Panc1 (cell line): ENCODE measurements at regions not wholly inside any gene's neighbourhood (a gene's known extent, or its start where the extent isn't known, plus 50 kb on each side); places are given as distances from the start of the nearest gene placed in this dataset.

Experiments used
- ATAC-seq: fragments of 200-7000 bp; cut with Tn5 transposase; 2 replicates; pipeline ENCODE4 v1.9.1; 2020; ENCODE audit warnings: mild to moderate bottlenecking, moderate library complexity
- BruUV-seq: library from RNA; stranded (reverse); fragments of 400-500 nt; replicated peaks from 2 replicates; lab custom pipeline; 2021; lab: Mats Ljungman, UMichigan
- CTCF ChIA-PET: fragments of 300-600 bp; sonication (Branson Sonifier 250); formaldehyde crosslinking; loops from one replicate; lab custom pipeline; 2022; ENCODE audit warnings: antibody characterized with exemption; lab: Charles Lee
- POLR2A ChIA-PET: fragments of 300-600 bp; sonication (Branson Sonifier 250); formaldehyde crosslinking; loops from one replicate; lab custom pipeline; 2022; ENCODE audit warnings: antibody characterized with exemption; lab: Charles Lee
- DNase-seq: peaks from one replicate; pipeline ENCODE4 v3.0.0-alpha.2; 2010; ENCODE audit warnings: low read depth, low spot score
- H3K27ac ChIP-seq: 2 replicates; pipeline ENCODE4 v1.5.1; 2011; ENCODE audit warnings: mild to moderate bottlenecking, low read length, inconsistent platforms
- H3K27me3 ChIP-seq: fragments of 200-500 bp; sonication (Bioruptor generic); 2 replicates; pipeline ENCODE4 v1.6.0; 2014; ENCODE audit warnings: low read length, inconsistent platforms; ENCODE audit not compliant: control insufficient read depth, insufficient read depth
- H3K36me3 ChIP-seq: fragments of 200-500 bp; sonication (Bioruptor generic); 2 replicates; pipeline ENCODE4 v1.5.1; 2014; ENCODE audit warnings: inconsistent platforms, mild to moderate bottlenecking, low read length, moderate library complexity; ENCODE audit not compliant: control insufficient read depth, insufficient read depth
- H3K4me1 ChIP-seq: 2 replicates; pipeline ENCODE4 v1.5.1; 2011; ENCODE audit warnings: inconsistent platforms, mild to moderate bottlenecking, low read length, moderate library complexity; ENCODE audit not compliant: control insufficient read depth, insufficient read depth
- H3K4me3 ChIP-seq, 2 experiments: 2 replicates each; pipeline ENCODE4 v1.5.1; 2011 to 2012; ENCODE audit warnings: low read depth in 2 of 2, low read length in 2 of 2, mild to moderate bottlenecking in 2 of 2, inconsistent platforms in 1 of 2, moderate library complexity in 1 of 2
- H3K9me3 ChIP-seq: fragments of 200-500 bp; sonication (Bioruptor generic); 2 replicates; pipeline ENCODE4 v1.5.1; 2014; ENCODE audit warnings: low read depth, mild to moderate bottlenecking, inconsistent platforms, low read length, moderate library complexity; ENCODE audit not compliant: control insufficient read depth, insufficient read depth
- POLR2AphosphoS5 ChIP-seq: IDR thresholded peaks from 2 replicates; pipeline ENCODE4 v1.6.1; 2012; ENCODE audit warnings: mild to moderate bottlenecking, low read depth, low read length, moderate library complexity
- REST ChIP-seq, 2 experiments: IDR thresholded peaks; 2 replicates each; pipeline ENCODE4 v1.6.1; 2011 to 2012; ENCODE audit warnings: low read depth in 2 of 2, control low read depth in 1 of 2, low read length in 1 of 2, mild to moderate bottlenecking in 1 of 2, moderate library complexity in 1 of 2; ENCODE audit not compliant: insufficient read depth in 1 of 2
- SIN3A ChIP-seq: IDR thresholded peaks from 2 replicates; pipeline ENCODE4 v1.6.1; 2012; ENCODE audit warnings: low read depth, mild to moderate bottlenecking, low read length, moderate library complexity, borderline replicate concordance; ENCODE audit not compliant: insufficient read depth
- TCF7L2 ChIP-seq: IDR thresholded peaks from 2 replicates; pipeline ENCODE4 v1.6.1; 2011; ENCODE audit warnings: mild to moderate bottlenecking, low read depth, low read length, inconsistent platforms
- in situ Hi-C: cut with HindIII; loops from 2 replicates; pipeline ENCODE4 v1.10.0; 2016; ENCODE audit warnings: low sequenced_read_pairs, low pct_unique_long_range_greater_than_20kb
- intact Hi-C: fragments of 100-400 bp; cut with micrococcal nuclease; formaldehyde crosslinking; loops from one replicate; pipeline ENCODE4 v1.10.0; 2022; ENCODE audit not compliant: unreplicated experiment
- TF ChIP-seq, protein P1 (sequence below): fragments of 450-650 bp; IDR thresholded peaks from 2 replicates; pipeline ENCODE4 v1.5.1; 2017; ENCODE audit warnings: mild to moderate bottlenecking

GRCh38 chr3:87771337-87772192 lies 287.2 kb downstream of the CGGBP1 start:
- Histone ChIP-seq H3K36me3 (no peaks in the 10 kb centered on the region), H3K27ac (no peak overlapping the region), H3K27me3 (no peaks in the 10 kb centered on the region), H3K4me3 (no peak overlapping the region), H3K4me1 (no peaks in the 10 kb centered on the region), H3K9me3 (no peaks in the 10 kb centered on the region)
- TF ChIP-seq POLR2AphosphoS5: no peak
- TF ChIP-seq, protein P1, sequence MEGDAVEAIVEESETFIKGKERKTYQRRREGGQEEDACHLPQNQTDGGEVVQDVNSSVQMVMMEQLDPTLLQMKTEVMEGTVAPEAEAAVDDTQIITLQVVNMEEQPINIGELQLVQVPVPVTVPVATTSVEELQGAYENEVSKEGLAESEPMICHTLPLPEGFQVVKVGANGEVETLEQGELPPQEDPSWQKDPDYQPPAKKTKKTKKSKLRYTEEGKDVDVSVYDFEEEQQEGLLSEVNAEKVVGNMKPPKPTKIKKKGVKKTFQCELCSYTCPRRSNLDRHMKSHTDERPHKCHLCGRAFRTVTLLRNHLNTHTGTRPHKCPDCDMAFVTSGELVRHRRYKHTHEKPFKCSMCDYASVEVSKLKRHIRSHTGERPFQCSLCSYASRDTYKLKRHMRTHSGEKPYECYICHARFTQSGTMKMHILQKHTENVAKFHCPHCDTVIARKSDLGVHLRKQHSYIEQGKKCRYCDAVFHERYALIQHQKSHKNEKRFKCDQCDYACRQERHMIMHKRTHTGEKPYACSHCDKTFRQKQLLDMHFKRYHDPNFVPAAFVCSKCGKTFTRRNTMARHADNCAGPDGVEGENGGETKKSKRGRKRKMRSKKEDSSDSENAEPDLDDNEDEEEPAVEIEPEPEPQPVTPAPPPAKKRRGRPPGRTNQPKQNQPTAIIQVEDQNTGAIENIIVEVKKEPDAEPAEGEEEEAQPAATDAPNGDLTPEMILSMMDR: peak; percentile 65
- in situ Hi-C loops (no loop called here), intact Hi-C loops (no loop called here)
- DNase-seq: peak; percentile 28
- BruUV-seq: no TSS peak
- ATAC-seq: no peak
- POLR2A ChIA-PET: no interaction called here
- CTCF ChIA-PET: no interaction called here

DNA sequence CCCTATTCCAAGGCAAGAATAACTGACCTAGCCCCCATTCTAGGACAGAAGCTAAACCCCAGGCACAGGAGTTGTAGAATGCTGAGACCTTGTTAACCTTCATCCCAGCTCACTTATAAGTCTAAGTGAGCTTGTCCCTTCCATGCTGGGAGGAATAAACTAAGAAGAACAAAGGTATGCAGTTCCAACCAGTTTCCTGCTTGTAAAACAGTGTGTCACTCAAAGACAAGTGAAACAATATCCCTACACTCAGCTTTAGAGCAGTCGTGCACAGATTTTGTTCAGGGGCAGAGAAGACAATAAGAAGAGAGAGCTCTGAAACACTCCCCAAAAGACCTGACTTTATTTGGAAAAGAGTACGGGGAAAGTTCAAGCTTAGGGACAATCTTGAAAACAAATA lies 292.1 kb downstream of the CGGBP1 start:
- no peak for DNase-seq
- in situ Hi-C loops: no loop called here
- BruUV-seq: no TSS peak
- TF ChIP-seq TCF7L2: no peak
- no peak for TF ChIP-seq SIN3A
- TF ChIP-seq POLR2AphosphoS5: no peak
- TF ChIP-seq, protein P1: no peak
- TF ChIP-seq REST (IDR thresholded peaks at IDR 0.05; ENCODE audit: insufficient read depth in 1 of 2, low read depth in 2 of 2, low read length in 1 of 2): no peak
- Histone ChIP-seq H3K36me3 (no peaks in the 10 kb centered on the region), H3K27me3 (no peaks in the 10 kb centered on the region), H3K27ac (no peak overlapping the region), H3K4me3 (no peak overlapping the region), H3K4me1 (no peaks in the 10 kb centered on the region), H3K9me3 (no peaks in the 10 kb centered on the region)
- CTCF ChIA-PET: no interaction called here
- no peak for ATAC-seq
- POLR2A ChIA-PET: no interaction called here
- intact Hi-C loops: no loop called here
